HG03066 (cell line): ENCODE measurements at regions not wholly inside any gene's neighbourhood (a gene's known extent, or its start where the extent isn't known, plus 50 kb on each side); places are given as distances from the start of the nearest gene placed in this dataset.
"Not testable (repeated sequence)": the region's sequence is repeated elsewhere in the genome, so short reads cannot be mapped to it uniquely, and the experiment has no call there.

Experiments used
- ATAC-seq: cut with Tn5 transposase; IDR thresholded peaks from one replicate; pipeline ENCODE4 v1.9.1; 2021; ENCODE audit warnings: low read depth; ENCODE audit not compliant: unreplicated experiment

DNA sequence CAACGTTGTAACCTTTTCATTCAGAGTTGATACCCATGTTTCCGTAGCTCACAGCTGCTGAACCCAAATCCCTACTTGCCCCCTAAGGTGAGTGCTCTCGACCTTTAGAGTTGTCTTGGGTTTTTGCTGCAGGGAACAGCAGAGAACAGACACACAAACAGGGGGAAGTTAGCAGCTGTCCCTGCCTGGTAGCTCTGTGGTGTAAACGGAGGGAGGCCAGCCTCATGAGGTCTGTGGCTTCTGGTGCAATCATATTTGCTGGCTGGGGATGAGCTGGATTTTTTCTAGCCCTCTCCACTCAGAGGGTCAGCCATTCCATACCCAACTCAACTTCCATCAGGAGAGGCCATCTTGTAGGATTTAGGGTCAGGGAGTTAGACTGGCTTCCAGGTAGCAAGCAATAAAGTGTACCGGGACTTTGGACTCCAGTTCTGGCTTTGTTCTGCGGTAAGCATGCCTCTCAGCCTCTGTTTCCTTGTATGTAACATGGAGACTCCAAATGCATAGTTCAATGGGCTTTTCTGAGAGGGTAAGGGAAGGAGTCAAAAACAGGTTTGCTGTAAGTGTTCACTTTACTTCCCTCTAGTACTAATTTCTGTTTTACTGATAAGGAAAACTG lies 218.9 kb downstream of the MID1IP1 start:
- no peak for ATAC-seq

DNA sequence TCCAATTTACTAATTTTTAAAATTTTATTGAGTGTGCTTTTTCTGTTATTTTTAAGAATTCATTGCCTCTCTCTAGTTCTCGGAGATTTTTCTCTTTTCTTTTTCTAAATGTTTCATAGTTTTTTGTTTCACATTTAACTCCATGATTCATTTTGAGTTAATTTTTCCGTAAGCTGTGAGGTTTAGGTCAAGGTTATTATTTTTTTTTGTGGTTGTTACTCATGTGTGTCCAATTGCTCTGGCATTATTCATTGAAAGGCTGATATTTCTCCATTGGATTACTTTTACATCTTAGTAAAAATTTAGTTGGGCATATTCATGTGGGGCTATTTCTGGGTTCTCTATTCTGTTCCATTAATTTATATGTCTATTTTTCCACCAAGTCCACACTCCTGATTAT lies 220.8 kb downstream of the MID1IP1 start:
- no peak for ATAC-seq

DNA sequence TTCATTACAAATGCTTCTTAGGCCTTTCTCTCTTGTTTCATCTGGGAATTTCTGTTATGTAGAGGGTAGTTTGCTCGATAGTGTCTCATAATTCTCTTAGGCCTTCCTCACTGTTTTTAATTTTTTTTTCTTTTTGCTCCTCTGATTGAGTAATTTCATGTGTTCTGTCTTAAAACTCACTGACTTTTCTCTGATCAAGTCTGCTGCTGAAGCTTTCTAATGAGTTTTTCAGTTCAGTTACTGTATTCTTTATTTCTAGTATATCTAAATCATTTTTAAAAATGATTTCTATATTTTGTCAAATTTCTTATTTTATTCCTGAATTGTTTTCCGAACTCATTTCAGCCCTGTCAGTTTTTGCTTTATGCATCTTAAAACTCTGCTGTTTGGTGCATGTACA lies 228.0 kb downstream of the MID1IP1 start:
- ATAC-seq = no peak

DNA sequence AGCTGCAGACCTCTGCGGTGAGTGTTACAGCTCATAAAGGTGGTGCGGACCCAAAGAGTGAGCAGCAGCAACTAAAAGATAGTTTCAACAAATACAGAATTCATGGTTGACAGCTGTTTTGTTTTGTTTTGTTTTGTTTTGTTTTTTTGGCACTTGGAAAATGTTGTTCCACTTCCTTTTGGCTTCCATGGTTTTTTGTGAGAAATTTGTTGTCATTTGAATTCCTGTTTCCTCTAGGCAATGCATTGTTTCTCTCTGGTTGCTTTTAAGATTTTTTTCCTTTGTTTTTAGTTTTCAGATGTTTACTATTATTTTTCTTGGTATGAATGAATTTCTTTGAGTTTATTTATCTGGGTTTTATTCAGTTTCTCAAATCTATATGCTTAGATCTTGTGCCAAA lies 229.4 kb downstream of the MID1IP1 start:
- ATAC-seq = no peak

DNA sequence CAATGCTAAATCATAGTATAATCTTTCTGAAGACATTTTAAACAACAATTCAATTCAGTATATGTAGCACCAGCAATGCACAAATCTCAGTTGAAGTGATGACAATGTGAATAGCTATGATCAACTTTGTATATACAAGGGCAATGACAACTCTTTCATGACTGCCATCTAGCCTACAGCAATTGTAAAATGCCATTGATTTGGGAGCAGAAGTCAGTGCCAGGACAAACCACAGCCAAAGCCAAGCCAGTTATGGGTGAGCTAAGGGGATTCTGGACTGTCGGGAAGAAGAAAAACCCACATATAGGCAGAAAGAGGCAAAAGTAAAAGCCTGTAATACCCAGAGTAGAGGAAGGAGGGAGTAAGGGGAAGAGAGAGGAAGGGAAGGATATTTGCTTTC lies 238.6 kb downstream of the MID1IP1 start:
- ATAC-seq = no peak

DNA sequence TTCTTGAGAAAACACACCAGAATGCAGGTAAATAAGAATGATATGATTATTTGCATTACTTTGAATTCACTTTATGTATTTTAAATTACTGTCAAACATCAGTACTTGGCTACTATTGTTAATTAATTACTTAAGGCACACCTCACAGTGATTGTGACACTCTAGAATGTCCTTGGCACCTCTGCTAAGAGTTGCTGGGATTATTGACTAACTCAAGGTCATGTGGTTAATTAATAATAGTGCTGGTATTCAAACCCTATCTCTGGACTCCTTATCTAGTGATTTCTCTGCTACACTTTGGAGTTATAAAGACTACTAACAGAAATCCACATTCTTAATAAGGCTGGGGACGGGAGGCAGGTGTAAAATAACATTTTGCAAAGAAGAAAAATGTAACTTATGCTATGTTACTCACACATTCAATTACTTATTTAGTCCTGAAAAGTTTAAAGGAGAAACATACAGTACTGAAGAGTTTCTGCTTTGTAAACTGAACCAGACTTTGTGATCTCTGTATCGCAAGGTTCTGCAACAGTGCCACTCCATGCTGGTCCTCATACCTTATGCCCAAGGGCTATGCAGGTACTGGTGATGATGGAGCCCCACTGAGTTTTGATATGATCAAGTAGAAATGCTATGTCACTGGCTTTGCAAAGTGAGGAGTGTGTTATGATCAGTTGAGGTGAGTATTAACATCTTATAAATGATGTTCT lies 242.7 kb downstream of the MID1IP1 start:
- no peak for ATAC-seq

DNA sequence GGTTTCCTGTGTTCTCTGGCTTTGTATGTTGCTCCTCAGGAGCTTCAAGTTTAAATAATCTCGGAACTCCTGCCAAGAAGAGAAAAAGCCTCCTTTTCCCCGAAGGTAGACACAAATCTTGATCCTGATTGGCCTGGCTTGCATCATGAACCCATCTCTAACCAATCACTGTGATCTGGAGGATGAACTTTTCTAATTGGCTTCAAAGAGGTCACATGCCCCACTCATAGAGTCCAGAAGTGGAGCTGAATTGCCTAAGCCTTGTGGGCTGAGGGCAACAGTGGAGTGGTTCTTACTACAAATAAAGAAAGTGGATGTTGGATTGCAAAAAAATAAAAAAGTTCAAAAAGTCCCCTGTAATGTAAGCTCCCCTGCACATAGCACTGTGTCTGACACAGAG lies 245.9 kb downstream of the MID1IP1 start:
- ATAC-seq = no peak

DNA sequence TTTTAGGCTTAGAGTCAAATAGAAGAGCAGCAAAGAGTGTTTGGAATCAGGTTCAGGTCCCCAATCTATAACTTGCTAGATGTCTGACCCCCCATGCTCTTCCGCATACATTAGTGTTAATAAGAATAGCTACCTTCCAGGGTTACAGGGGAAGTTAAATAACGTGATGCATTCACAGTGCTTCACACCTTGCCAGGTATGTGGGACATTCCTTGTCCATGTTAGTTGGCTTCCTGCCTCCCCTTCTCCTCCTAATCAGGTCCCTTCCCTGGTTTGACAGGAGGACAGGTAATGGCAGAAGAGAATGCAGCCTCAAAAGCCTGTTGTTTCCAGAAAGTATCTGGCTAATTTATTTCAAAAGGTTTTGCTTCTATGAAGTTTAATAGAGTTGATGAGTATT lies 248.7 kb downstream of the MID1IP1 start:
- no peak for ATAC-seq

DNA sequence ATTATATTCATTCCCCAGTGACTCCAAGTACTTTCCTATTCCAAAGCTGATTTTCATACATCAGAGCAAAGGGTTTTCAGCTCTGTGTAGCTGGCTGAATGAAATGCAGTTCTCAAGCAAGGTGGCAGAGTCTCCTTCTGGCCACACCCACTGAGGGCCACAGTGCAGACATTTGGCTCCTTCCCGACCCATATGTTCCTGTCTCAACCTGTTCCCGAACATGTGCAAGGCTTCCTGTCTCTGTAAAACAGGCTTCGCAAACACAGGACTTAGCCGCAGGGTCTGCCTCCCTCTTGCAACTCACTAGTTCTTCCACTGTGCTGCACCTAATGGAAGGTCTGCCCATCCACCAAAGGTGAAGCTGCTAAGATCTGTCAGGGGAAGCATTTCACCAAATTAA lies 249.2 kb downstream of the MID1IP1 start:
- ATAC-seq = no peak

DNA sequence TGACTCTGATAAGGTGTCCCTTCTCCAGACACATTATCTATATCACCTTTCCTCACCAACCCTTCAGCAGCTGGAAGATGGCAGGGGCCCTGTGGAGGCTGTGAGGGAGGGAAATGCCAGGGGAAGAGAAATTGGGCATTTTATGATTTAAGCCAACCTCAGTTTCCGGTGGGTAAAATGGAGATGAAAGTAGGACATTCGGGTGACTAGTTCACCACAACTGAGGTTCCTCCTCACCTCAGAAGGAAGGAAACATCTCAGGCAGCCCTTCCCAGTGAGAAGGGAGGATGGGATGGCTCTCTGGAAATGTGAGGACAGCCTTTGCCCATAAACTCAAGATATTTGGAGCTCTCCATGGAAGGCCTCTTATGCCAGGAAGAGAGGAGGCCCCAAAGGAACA lies 251.5 kb downstream of the MID1IP1 start:
- no peak for ATAC-seq

DNA sequence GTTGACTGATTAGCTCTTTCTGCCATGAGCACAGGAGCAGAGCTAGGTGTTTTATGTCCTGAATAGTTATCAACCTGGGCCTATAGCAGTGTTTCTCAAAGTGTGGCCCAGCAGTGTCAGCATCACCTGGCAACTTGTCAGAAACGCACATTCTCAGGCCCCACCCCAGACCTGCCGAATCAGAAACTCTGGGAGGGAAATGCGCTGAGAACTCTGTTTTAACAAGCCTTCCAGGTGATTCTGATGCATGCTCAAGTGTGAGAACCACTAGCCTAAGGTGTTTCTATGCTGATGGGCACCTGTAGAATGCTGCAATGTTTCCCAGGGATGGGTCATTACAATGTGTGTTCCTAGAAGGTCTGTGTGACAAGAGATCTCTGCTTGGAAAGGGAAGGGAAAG lies 257.5 kb downstream of the MID1IP1 start:
- no peak for ATAC-seq

DNA sequence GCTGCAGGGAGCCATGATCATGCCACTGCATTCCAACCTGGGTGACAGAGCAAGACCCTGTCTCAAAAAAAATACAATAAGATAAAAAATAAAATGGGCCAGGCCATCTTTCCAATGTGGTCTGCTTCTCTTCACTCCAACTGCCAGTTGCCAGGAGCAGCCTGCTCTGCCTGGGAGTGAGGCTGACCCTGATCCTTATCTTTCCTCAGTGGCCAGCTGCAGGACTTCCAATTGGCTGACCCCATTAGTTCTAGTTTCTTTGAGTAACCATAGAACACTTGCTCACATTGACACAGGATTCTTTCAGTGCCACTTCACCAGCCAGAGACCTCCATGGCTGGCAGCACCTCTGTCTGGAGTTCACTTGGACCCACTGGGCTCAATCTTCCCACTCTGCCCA lies 258.6 kb downstream of the MID1IP1 start:
- no peak for ATAC-seq

DNA sequence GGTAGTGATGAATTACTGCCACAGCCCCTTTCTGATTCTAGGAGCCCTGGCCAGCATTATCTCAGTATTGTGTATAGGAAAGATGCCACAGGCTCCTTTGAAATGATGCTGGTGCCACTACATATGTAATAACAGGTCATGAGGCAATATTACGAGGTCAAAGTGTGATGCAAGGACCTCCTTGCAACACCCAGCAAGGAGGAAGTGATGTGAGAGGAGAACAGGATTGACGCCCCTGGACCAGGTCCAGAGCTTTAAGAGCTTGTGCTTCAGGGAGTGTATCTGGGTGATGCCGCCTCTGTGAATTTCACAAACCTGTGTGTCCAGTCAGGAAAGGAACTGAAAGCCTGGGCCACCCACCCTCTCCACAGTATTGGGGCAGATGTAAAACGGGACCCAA lies 261.8 kb downstream of the MID1IP1 start:
- no peak for ATAC-seq

DNA sequence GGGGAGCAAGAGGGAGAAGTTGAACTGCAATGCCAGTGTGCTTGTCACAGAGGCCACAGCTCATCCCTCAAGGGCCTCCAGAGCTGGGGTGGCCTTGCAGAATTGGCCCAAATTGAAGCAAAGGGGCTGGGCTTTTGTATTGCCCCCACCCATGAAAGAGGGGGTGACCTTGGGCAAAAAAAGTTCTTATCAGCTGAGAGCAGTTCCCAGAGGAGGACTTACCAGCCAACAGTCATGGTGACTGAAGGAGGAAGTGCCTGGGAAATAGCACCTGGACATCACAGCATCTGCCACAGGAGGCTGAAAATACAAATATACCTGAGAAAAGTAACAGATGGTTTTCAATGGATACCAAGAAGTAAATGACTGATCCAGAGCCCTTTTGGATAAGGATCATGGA lies 262.4 kb downstream of the MID1IP1 start:
- no peak for ATAC-seq

DNA sequence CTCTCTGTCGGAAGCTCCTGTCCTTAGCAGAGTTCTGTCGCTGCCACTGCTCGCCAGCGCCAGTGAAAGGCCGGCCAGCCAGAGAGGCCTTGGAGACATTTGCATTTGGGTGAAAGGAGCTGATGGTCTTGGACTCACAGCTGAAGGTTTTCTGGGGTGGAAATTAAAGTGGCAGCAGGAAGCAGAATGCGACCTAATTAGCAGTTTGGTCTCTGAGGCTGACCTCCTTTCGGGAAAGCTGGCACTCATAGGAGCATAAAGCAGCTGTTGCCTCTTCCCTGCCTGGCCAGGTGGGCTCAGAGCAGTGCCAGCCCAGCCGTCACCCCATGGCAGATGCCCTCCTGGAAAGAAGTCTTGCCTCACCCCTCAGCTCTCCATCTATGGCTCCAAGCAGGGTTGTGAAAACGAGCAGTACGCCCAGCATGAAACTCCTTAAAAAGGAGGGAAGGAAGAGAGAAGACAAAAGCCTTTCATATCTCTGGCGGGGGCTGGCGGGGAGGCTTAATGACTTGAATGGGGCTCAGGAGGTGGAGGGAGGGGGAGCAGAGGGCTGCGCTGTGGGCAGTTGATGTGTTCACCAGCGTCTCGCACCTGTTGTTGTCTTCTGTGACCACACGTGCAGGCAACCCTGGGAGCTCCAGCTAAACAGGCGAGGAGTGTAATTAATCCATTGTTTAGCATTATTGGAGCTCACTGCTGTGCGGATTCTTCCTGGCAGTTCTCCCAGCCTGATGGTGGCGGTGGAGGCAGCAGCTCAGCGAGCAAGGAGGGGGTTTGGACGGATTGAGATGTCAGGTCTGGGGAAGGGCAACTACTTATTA lies 264.0 kb downstream of the MID1IP1 start:
- no peak for ATAC-seq

DNA sequence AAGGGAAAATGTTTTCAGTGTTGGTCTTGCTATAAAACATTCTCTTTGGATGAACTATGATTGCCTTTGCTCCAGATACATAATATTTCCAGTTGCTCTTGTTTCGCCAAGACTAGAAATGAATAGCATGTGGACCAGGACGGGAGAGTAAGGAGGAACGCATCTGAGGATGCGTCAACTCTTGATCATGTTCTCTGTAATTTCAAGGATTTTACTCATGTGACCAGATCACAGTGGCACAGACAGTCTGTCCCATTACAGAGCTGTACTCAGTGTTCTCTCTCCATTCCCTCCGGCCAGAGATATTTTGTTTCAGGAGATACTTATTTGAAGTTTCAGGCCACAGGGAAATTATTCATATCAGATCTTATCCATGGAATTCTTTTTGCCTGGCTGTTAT lies 266.6 kb downstream of the MID1IP1 start:
- no peak for ATAC-seq

DNA sequence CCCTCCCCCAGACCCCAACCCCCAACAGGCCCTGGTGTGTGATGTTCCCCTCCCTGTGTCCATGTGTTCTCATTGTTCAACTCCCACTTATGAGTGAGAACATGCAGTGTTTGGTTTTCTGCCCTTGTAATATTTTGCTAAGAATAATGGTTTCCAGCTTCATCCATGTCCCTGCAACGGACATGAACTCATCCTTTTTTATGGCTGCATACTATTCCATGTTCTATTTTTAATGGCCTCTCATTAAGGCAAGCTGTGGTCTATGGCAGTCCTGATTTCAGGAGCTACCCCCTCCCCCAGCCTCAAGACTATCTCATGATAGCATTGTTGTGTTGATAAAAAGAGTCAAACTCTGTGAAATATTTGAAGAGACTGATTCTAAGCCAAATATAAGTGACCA lies 267.4 kb downstream of the MID1IP1 start:
- ATAC-seq = not testable (repeated sequence)

DNA sequence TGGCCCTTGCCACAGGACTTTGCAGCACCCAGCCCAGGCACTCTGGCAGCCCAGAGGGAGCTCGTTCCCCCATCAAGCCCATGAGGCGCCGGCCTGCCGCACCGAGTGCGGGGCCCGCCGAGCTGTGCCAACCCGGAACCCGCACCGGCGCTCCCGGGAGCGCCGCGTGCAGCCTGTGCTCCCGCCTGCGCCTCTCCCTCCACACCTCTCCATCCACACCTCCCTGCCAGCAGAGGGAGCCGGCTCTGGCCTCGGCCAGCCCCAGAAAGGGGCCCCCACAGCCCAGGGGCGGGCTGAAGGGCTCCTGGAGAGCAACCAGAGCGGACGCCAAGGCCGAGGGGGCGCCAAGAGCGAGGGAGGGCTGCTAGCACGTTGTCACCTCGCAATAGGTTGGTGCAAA lies 268.8 kb downstream of the MID1IP1 start:
- no peak for ATAC-seq

DNA sequence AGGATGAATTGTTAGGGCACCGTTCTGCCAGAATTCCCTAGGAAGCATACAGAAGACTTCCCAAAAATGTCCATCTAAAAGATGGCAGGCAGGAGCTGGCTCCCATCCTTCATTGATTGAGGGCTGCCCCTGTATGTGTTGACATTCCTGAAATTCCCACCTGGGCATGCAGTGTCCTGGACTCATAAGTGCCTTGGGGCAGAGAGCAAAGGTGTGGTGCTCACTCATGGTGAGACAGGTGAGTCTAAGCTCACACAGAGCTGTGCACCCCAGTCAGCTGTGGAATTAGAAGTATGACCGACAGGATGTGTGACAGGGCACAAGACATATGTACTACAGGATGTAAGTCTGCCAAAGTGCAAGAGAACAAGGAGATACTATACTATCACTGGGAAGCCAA lies 271.9 kb downstream of the MID1IP1 start:
- ATAC-seq = no peak

DNA sequence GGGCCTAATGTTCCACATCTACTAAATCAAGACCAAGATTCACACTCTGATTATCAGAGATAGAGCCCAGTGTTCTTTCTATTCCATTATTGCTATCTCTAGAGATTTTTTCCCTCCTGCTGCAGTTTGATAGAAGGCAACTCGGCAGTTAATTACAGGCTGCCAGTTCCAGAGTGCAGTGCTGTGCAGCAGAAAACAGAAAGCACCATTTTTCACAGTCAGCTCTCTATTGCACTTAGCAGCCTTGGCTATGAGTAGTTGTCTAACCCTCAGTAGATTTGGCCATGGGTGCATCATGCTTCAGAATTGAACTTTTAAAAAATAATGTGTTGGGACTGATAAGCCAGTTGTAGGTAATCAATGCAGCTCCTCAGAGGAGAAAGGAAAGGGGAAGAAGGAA lies 295.3 kb downstream of the MID1IP1 start:
- no peak for ATAC-seq

DNA sequence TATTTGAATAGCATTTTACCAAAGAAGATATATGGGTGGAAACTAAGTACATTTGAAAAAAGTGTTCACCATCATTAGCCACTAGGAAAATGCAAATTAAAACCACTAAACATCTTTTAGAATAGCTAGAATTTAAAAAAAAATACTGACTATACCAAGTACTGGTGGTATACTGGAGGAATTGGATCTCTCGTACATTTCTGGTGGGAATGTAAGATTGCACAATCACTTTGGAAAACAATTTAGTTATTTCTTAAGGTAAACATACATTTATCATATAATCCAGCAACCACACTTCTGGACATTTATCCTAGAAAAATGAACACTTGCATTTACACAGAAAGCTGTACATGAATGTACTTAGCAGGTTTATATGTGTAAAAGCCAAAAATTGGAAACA lies 303.5 kb downstream of the MID1IP1 start:
- ATAC-seq = no peak

DNA sequence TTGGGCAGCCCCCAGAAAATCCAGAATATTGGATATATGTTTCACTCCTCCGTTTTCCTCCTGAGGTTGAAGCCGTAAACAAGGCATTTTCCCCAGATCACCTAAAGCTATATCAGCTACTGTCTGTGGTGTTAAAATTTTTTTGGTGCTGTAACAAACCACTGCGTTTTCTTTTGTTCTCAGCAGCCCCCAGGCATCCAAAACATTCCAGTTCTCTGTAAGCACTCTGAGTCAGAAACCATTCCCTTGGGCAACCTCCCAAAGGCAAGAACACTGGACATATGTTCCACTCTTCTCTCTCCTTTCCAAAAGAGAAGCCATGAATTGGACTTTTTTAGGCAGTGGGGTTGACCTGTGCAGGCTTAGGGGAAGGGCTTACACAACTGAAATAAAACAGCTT lies 310.9 kb downstream of the MID1IP1 start:
- no peak for ATAC-seq
